Breast epithelium (tissue), 4 donors: ENCODE measurements at regions not wholly inside any gene's neighbourhood (a gene's known extent, or its start where the extent isn't known, plus 50 kb on each side); places are given as distances from the start of the nearest gene placed in this dataset.
A peak's percentile ranks its signal among the peaks of the same experiment; 100 is the strongest.

Experiments used
- DNase-seq, 2 donors: peaks; one replicate each; pipeline ENCODE4 v3.0.0-alpha.2; 2019; ENCODE audit warnings: low spot score in 2 of 2
- H3K27ac ChIP-seq, 2 donors: fragments of 200-600 bp; sonication (generic) in 1 of 2; one replicate each; pipeline ENCODE4 v1.5.1; 2016 to 2019; ENCODE audit warnings: mild to moderate bottlenecking in 1 of 2
- H3K27me3 ChIP-seq, 2 donors: fragments of 200-600 bp; sonication (generic) in 1 of 2; one replicate each; pipeline versions ENCODE4 v1.5.1 to v1.6.0; 2017 to 2019; ENCODE audit warnings: control low read depth in 1 of 2, mild to moderate bottlenecking in 1 of 2
- H3K36me3 ChIP-seq: fragments of 200-600 bp; one replicate; pipeline ENCODE4 v1.5.1; 2019
- H3K4me1 ChIP-seq, 2 donors: fragments of 200-600 bp; sonication (generic); one replicate each; pipeline ENCODE4 v1.5.1; 2016 to 2019; ENCODE audit warnings: control low read depth in 1 of 2
- H3K4me3 ChIP-seq, 3 donors: fragments of 200-600 bp; sonication (generic); 1 replicate in 2 of 3; 2 replicates in 1 of 3; pipeline ENCODE4 v1.5.1; 2016 to 2019; ENCODE audit warnings: mild to moderate bottlenecking in 3 of 3, moderate library complexity in 2 of 3
- H3K9me3 ChIP-seq, 2 donors: fragments of 200-600 bp; sonication (generic) in 1 of 2; one replicate each; pipeline ENCODE4 v1.5.1; 2016 to 2019; ENCODE audit warnings: control low read depth in 1 of 2
- POLR2A ChIP-seq: fragments of 450-650 bp; IDR thresholded peaks from one replicate; pipeline ENCODE4 v1.6.1; 2016; ENCODE audit warnings: antibody characterized with exemption, mild to moderate bottlenecking, moderate library complexity
- POLR2AphosphoS5 ChIP-seq, 3 donors: sonication (generic); formaldehyde crosslinking; IDR thresholded peaks; one replicate each; pipeline ENCODE4 v1.6.1; 2017; ENCODE audit warnings: antibody characterized with exemption in 3 of 3
- intact Hi-C: fragments of 100-400 bp; cut with DNase I; formaldehyde crosslinking; loops from one replicate; pipeline ENCODE4 v1.15.1; 2023; ENCODE audit warnings: low total_unique reads
- TF ChIP-seq, protein P1 (sequence below), 3 donors: fragments of 450-650 bp; IDR thresholded peaks; one replicate each; pipeline ENCODE4 v1.5.1; 2016 to 2017; ENCODE audit warnings: antibody characterized with exemption in 3 of 3, mild to moderate bottlenecking in 3 of 3, moderate library complexity in 3 of 3

GRCh38 chr16:54402873-54403272 is 116.3 kb upstream of the IRX3 start:
- intact Hi-C loops = no loop called here
- Histone ChIP-seq H3K27me3 (no peaks in the 10 kb centered on the region), H3K4me1 (no peaks in the 10 kb centered on the region), H3K4me3 (no peak overlapping the region), H3K27ac (no peak overlapping the region), H3K36me3 (no peaks in the 10 kb centered on the region), H3K9me3 (no peaks in the 10 kb centered on the region)
- no peak for DNase-seq
- TF ChIP-seq POLR2A (no peak), POLR2AphosphoS5 (IDR thresholded peaks at IDR 0.05) (no peak)
- TF ChIP-seq, protein P1, sequence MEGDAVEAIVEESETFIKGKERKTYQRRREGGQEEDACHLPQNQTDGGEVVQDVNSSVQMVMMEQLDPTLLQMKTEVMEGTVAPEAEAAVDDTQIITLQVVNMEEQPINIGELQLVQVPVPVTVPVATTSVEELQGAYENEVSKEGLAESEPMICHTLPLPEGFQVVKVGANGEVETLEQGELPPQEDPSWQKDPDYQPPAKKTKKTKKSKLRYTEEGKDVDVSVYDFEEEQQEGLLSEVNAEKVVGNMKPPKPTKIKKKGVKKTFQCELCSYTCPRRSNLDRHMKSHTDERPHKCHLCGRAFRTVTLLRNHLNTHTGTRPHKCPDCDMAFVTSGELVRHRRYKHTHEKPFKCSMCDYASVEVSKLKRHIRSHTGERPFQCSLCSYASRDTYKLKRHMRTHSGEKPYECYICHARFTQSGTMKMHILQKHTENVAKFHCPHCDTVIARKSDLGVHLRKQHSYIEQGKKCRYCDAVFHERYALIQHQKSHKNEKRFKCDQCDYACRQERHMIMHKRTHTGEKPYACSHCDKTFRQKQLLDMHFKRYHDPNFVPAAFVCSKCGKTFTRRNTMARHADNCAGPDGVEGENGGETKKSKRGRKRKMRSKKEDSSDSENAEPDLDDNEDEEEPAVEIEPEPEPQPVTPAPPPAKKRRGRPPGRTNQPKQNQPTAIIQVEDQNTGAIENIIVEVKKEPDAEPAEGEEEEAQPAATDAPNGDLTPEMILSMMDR (IDR thresholded peaks at IDR 0.05) = no peak

DNA sequence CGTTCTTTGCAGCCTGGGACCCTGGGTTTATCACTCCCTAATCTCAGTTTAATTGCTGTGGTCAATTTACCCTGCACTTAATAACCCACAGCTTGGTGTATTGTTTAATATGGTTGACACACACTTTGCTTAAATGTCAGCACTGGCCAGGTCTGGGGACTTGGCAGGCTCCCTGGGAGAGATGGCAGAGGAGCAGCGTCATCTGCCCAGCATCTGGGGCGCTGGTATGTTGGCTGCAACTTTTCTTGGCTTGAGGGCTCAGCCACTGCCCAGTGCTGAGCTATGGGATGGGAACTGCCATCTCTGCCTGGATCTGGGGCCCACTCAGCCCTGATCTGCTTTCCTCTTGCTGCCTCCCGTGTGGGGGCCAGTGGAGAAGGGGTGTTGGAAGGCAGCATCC is 115.7 kb upstream of the IRX3 start:
- Histone ChIP-seq H3K4me1 (no peaks in the 10 kb centered on the region), H3K4me3 (no peak overlapping the region), H3K9me3 (no peaks in the 10 kb centered on the region), H3K27me3 (no peaks in the 10 kb centered on the region), H3K36me3 (no peaks in the 10 kb centered on the region), H3K27ac (no peak overlapping the region)
- peak in 1 of 2 donors; percentile 60 for DNase-seq
- intact Hi-C loops = no loop called here
- TF ChIP-seq POLR2A = no peak
- TF ChIP-seq, protein P1 (IDR thresholded peaks at IDR 0.05) = no peak
- no peak for TF ChIP-seq POLR2AphosphoS5 (IDR thresholded peaks at IDR 0.05)

DNA sequence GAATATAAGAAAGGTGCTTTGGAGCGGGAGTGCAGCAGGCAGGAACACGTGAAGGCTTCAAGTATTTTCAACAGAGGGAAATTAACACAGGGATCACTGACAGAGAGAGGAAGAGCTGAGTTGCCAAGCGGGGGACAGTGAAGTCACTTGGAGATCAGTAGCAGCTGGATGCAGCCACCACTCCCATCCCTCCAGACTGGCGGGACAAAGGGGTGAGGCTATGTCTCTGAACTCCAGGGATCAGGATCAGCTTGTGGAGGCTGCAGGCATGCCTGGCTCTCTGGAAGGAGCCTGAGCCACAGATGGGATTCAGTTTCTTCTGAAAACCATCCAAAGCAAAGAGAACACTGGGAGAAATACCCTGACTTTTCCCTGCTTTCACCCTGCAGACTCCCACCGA is 113.7 kb upstream of the IRX3 start:
- Histone ChIP-seq H3K27me3 (no peaks in the 10 kb centered on the region), H3K9me3 (no peaks in the 10 kb centered on the region), H3K4me3 (no peak overlapping the region), H3K27ac (no peak overlapping the region), H3K4me1 (no peaks in the 10 kb centered on the region), H3K36me3 (no peaks in the 10 kb centered on the region)
- DNase-seq = no peak
- intact Hi-C loops = no loop called here
- TF ChIP-seq, protein P1 (IDR thresholded peaks at IDR 0.05) = no peak
- no peak for TF ChIP-seq POLR2AphosphoS5 (IDR thresholded peaks at IDR 0.05)
- no peak for TF ChIP-seq POLR2A

DNA sequence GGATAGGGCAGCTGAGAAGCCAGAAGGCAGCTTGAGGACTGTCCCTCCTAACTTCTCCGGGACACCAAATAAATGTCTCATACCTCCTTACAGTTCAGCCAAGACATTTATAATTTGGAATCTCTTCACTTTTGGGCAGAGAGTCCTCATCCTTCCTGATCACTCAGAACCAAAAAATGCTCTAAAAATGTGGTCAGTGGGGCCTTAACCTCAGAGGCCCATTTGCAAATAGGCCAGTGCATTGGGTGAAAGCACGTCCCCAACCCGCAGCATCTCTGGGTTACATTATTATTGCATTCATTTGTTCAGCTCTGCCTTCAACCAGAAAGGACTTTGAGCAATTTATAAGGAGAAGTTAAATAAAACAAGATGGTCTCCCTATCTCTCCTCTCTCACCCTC is 112.4 kb upstream of the IRX3 start:
- TF ChIP-seq POLR2AphosphoS5 (IDR thresholded peaks at IDR 0.05) (no peak), POLR2A (no peak)
- TF ChIP-seq, protein P1 (IDR thresholded peaks at IDR 0.05) = no peak
- Histone ChIP-seq H3K27ac (no peak overlapping the region), H3K4me3 (no peak overlapping the region), H3K36me3 (no peaks in the 10 kb centered on the region), H3K4me1 (no peaks in the 10 kb centered on the region), H3K9me3 (no peaks in the 10 kb centered on the region), H3K27me3 (no peaks in the 10 kb centered on the region)
- DNase-seq = no peak
- intact Hi-C loops = loop anchor here (10.0 kb wide), 1 partner anchor 764 kb away; no protein-coding TSS in a partner anchor

GRCh38 chr16:54397838-54398237 is 111.3 kb upstream of the IRX3 start:
- no peak for DNase-seq
- Histone ChIP-seq H3K27me3 (no peaks in the 10 kb centered on the region), H3K27ac (no peak overlapping the region), H3K9me3 (no peaks in the 10 kb centered on the region), H3K4me3 (no peak overlapping the region), H3K36me3 (no peaks in the 10 kb centered on the region), H3K4me1 (no peaks in the 10 kb centered on the region)
- intact Hi-C loops = loop anchor here (10.0 kb wide), 1 partner anchor 763 kb away; no protein-coding TSS in a partner anchor
- TF ChIP-seq, protein P1 (IDR thresholded peaks at IDR 0.05) = no peak
- no peak for TF ChIP-seq POLR2A
- TF ChIP-seq POLR2AphosphoS5 (IDR thresholded peaks at IDR 0.05) = no peak
